ENCODE measurements at regions not wholly inside any gene's neighbourhood (a gene's known extent, or its start where the extent isn't known, plus 50 kb on each side); places are given as distances from the start of the nearest gene placed in this dataset.

- TF ChIP-seq CTCF (IDR thresholded peaks at IDR 0.05; ENCODE audit: control insufficient read depth, insufficient read depth, low read depth, low read length, missing control alignments) = no peak
- peak; percentile 31 for DNase-seq (ENCODE audit: low read depth)
- no peak overlapping the region for H3K4me3 ChIP-seq (ENCODE audit: control insufficient read depth, low read depth, low read length)
Measured at GRCh38 chr12:18998343-18999261, 130.9 kb upstream of the PLEKHA5 start.

GRCh38 chr12:19000836-19001235 lies 128.7 kb upstream of the PLEKHA5 start:
- H3K4me3 ChIP-seq (ENCODE audit: control insufficient read depth, low read depth, low read length) = no peak overlapping the region
- TF ChIP-seq CTCF (IDR thresholded peaks at IDR 0.05; ENCODE audit: control insufficient read depth, insufficient read depth, low read depth, low read length, missing control alignments) = no peak
- DNase-seq (ENCODE audit: low read depth) = no peak

GRCh38 chr12:19002216-19002615 lies 127.3 kb upstream of the PLEKHA5 start:
- H3K4me3 ChIP-seq (ENCODE audit: control insufficient read depth, low read depth, low read length) = no peak overlapping the region
- DNase-seq (ENCODE audit: low read depth) = no peak
- TF ChIP-seq CTCF (IDR thresholded peaks at IDR 0.05; ENCODE audit: control insufficient read depth, insufficient read depth, low read depth, low read length, missing control alignments) = no peak

GRCh38 chr12:19003141-19003540 lies 126.4 kb upstream of the PLEKHA5 start:
- no peak overlapping the region for H3K4me3 ChIP-seq (ENCODE audit: control insufficient read depth, low read depth, low read length)
- DNase-seq (ENCODE audit: low read depth) = no peak
- TF ChIP-seq CTCF (IDR thresholded peaks at IDR 0.05; ENCODE audit: control insufficient read depth, insufficient read depth, low read depth, low read length, missing control alignments) = no peak

GRCh38 chr12:19003987-19004619 lies 125.4 kb upstream of the PLEKHA5 start:
- no peak for DNase-seq (ENCODE audit: low read depth)
- H3K4me3 ChIP-seq (ENCODE audit: control insufficient read depth, low read depth, low read length) = no peak overlapping the region
- TF ChIP-seq CTCF (IDR thresholded peaks at IDR 0.05; ENCODE audit: control insufficient read depth, insufficient read depth, low read depth, low read length, missing control alignments) = no peak

GRCh38 chr12:19005257-19005801 lies 124.2 kb upstream of the PLEKHA5 start:
- DNase-seq (ENCODE audit: low read depth) = no peak
- no peak for TF ChIP-seq CTCF (IDR thresholded peaks at IDR 0.05; ENCODE audit: control insufficient read depth, insufficient read depth, low read depth, low read length, missing control alignments)
- no peak overlapping the region for H3K4me3 ChIP-seq (ENCODE audit: control insufficient read depth, low read depth, low read length)
